Fibroblast of mammary gland (primary cell): ENCODE measurements at regions not wholly inside any gene's neighbourhood (a gene's known extent, or its start where the extent isn't known, plus 50 kb on each side); places are given as distances from the start of the nearest gene placed in this dataset.

Experiments used
- DNase-seq: peaks from one replicate; pipeline ENCODE4 v3.0.0-alpha.2; 2010; ENCODE audit warnings: low read depth
- H3K4me3 ChIP-seq: 2 replicates; pipeline ENCODE4 v1.5.1; 2011; ENCODE audit warnings: low read depth, mild to moderate bottlenecking, low read length, moderate library complexity; ENCODE audit not compliant: control insufficient read depth
- TF ChIP-seq, protein P1 (sequence below): conservative IDR thresholded peaks from 2 replicates; pipeline ENCODE4 v1.5.1; 2011; ENCODE audit warnings: low read depth, low read length, inconsistent platforms; ENCODE audit not compliant: control insufficient read depth, insufficient read depth

DNA sequence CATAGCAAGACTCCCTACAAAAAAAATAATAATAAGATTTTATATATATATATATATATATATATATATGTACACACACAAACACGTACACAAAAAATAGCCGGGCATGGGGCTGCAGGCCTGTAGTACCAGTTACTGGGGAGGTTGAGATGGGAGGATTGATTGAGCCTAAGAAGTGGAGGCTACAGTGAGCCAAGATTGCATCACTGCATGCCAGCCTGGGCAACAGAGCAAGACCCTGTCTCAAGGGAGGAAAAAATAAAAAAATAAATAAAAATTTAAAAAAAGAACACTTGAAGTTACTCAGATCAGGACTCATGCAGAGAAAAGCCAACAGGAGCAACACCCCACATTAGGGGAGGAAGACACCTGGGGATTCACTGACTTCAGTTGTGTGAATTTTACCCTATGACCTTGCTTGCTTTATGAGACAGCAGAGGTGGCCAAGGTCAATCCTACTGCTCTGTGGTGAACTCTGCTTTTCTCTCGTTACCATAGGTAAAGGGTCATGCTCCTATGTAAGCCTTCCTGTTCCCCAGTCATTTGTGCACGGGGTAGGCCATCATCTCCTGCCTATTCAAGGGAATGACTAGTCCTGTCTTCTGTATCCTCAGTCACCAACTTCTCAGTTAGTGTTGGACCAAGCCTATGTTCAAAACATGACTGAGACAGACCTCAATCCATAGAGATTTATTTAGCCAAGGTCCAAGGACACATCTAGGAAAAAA lies 1119.8 kb upstream of the TMEM132C start:
- TF ChIP-seq, protein P1, sequence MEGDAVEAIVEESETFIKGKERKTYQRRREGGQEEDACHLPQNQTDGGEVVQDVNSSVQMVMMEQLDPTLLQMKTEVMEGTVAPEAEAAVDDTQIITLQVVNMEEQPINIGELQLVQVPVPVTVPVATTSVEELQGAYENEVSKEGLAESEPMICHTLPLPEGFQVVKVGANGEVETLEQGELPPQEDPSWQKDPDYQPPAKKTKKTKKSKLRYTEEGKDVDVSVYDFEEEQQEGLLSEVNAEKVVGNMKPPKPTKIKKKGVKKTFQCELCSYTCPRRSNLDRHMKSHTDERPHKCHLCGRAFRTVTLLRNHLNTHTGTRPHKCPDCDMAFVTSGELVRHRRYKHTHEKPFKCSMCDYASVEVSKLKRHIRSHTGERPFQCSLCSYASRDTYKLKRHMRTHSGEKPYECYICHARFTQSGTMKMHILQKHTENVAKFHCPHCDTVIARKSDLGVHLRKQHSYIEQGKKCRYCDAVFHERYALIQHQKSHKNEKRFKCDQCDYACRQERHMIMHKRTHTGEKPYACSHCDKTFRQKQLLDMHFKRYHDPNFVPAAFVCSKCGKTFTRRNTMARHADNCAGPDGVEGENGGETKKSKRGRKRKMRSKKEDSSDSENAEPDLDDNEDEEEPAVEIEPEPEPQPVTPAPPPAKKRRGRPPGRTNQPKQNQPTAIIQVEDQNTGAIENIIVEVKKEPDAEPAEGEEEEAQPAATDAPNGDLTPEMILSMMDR = no peak

GRCh38 chr12:127147724-127148123 lies 1119.2 kb upstream of the TMEM132C start:
- DNase-seq = no peak
- TF ChIP-seq, protein P1 = no peak
- H3K4me3 ChIP-seq = no peak overlapping the region

More for the DNA sequence above, 1119.8 kb upstream of the TMEM132C start:
- H3K4me3 ChIP-seq = no peak overlapping the region
- no peak for DNase-seq

- H3K4me3 ChIP-seq = no peak overlapping the region
- DNase-seq = no peak
- TF ChIP-seq, protein P1 = no peak
Observed at GRCh38 chr12:127148318-127148717, 1118.7 kb upstream of the TMEM132C start.

GRCh38 chr12:127149226-127149964 lies 1117.6 kb upstream of the TMEM132C start:
- H3K4me3 ChIP-seq = no peak overlapping the region
- TF ChIP-seq, protein P1 = no peak
- peak; percentile 87 for DNase-seq

DNA sequence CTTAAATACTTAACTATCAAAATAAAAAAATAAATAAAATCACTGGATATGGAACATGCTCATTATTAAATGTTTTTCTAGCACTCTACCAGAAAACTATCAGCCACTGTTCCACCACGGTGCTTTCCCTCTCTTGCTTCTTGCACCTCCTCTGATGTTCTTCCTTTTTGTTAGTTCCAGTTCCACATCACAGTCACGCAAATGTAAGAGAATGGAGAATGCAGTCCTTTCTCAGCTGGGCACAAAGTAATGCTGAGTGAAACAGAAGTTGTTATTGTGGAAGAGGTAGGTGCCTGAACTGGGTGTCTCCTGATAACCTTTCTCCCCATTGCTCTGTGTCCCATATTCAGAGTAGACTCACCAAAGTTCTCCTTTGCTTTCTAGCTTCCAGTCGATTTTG lies 1116.9 kb upstream of the TMEM132C start:
- no peak for DNase-seq
- H3K4me3 ChIP-seq = no peak overlapping the region
- TF ChIP-seq, protein P1 = no peak

DNA sequence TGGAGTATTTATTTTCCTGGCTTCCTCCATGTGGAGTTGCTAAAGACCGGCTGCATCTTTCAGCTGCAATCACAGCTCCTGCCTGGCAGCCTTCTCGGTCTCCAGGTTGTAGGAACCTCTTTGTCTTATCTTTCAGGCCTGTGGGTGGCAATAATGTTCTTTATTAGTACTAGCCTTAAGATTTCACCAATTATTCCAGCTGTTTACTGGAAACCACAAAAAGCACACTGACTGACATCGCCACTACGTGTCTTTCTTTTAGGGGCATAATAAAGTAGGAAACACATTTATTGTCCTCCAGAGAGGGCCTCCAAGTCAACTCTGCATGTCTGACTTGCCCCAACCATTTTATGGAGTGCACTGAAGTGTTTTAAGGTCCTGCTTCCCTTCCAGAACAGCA lies 1116.5 kb upstream of the TMEM132C start:
- peak; percentile 59 for DNase-seq
- TF ChIP-seq, protein P1 = peak; percentile 8
- no peak overlapping the region for H3K4me3 ChIP-seq
